Naive B cell (primary cell): ENCODE measurements at regions not wholly inside any gene's neighbourhood (a gene's known extent, or its start where the extent isn't known, plus 50 kb on each side); places are given as distances from the start of the nearest gene placed in this dataset.
"Not testable (repeated sequence)": the region's sequence is repeated elsewhere in the genome, so short reads cannot be mapped to it uniquely, and the experiment has no call there.

Source experiments
- ATAC-seq, 2 donors: fragments of 150-1000 bp; cut with Tn5 transposase; 2 replicates each; pipeline ENCODE4 v1.10.0; 2021; ENCODE audit warnings: low read depth in 2 of 2, mild to moderate bottlenecking in 2 of 2, moderate library complexity in 2 of 2
- DNase-seq: peaks from one replicate; pipeline ENCODE4 v3.0.0; 2022
- H3K27ac Mint-ChIP-seq, 6 donors: one replicate each; pipeline ENCODE4 v1.8.0; 2020 to 2022; ENCODE audit warnings: mild to moderate bottlenecking in 6 of 6, mixed read lengths in 6 of 6, moderate library complexity in 5 of 6, inconsistent platforms in 2 of 6
- H3K27me3 Mint-ChIP-seq, 3 donors: one replicate each; pipeline ENCODE4 v1.8.0; 2021 to 2022; ENCODE audit warnings: mixed read lengths in 3 of 3, mild to moderate bottlenecking in 1 of 3
- H3K36me3 Mint-ChIP-seq, 2 donors: one replicate each; pipeline ENCODE4 v1.8.0; 2020 to 2022; ENCODE audit warnings: mixed read lengths in 2 of 2, inconsistent platforms in 1 of 2, mild to moderate bottlenecking in 1 of 2
- H3K4me1 Mint-ChIP-seq, 3 donors: one replicate each; pipeline ENCODE4 v1.8.0; 2020 to 2022; ENCODE audit warnings: mixed read lengths in 3 of 3, inconsistent platforms in 1 of 3, mild to moderate bottlenecking in 1 of 3, moderate library complexity in 1 of 3
- H3K4me3 Mint-ChIP-seq, 8 donors: one replicate each; pipeline ENCODE4 v1.8.0; 2020 to 2022; ENCODE audit warnings: mild to moderate bottlenecking in 8 of 8, mixed read lengths in 8 of 8, moderate library complexity in 8 of 8, inconsistent platforms in 2 of 8
- H3K9me3 Mint-ChIP-seq, 7 donors: one replicate each; pipeline ENCODE4 v1.8.0; 2020 to 2022; ENCODE audit warnings: mixed read lengths in 7 of 7, mild to moderate bottlenecking in 5 of 7, inconsistent platforms in 2 of 7, moderate library complexity in 1 of 7

DNA sequence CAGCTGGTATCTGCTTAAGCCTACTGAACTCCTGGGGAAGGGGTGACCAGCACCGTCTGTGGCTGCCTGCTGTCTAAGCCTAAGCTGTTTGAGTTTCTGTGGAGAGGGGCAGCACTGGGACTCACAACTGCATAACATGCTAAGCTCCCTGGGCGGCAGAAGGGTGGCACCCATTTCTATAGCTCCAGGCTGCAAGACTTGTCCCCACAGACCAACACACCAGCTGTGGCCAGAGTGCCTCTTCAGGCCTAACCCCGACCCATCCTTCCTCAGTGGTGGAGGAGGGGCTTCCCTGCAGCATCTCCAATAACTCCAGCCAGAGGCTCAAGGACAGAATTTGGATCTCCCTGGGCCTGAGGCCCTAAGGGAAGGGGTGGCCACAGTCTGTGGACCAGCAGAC lies 464.1 kb downstream of the SEMA3D start:
- Mint-ChIP-seq H3K27me3 (no peaks in the 10 kb centered on the region), H3K9me3 (peaks cover 0 to 13% (median 3%) of the 10 kb centered on the region in 7 donors), H3K4me3 (no peak overlapping the region), H3K36me3 (no peaks in the 10 kb centered on the region), H3K4me1 (no peaks in the 10 kb centered on the region), H3K27ac (no peak overlapping the region)
- ATAC-seq: no peak
- no peak for DNase-seq

DNA sequence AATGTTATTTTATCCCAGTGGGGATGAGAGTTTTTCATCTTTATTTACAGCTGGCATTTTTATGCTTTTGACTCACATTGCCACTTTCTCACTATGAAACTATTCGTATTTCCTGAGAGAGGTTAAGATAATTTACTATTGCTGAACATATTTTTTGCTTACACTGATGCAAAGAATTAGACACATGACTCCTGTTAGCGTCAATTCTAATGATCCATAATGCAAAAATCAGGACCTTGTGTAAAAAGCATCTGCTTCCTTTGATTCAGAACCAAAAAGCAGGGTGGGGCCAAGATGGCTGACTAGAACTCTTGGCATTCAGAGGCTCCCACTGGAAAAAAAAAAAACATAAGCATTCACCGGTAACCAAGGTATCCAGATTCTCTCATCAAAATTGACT lies 464.8 kb downstream of the SEMA3D start:
- Mint-ChIP-seq H3K36me3 (no peaks in the 10 kb centered on the region), H3K9me3 (peaks cover 0 to 13% (median 3%) of the 10 kb centered on the region in 7 donors), H3K4me3 (no peak overlapping the region), H3K4me1 (no peaks in the 10 kb centered on the region), H3K27ac (no peak overlapping the region), H3K27me3 (no peaks in the 10 kb centered on the region)
- ATAC-seq (no peak), DNase-seq (no peak)

DNA sequence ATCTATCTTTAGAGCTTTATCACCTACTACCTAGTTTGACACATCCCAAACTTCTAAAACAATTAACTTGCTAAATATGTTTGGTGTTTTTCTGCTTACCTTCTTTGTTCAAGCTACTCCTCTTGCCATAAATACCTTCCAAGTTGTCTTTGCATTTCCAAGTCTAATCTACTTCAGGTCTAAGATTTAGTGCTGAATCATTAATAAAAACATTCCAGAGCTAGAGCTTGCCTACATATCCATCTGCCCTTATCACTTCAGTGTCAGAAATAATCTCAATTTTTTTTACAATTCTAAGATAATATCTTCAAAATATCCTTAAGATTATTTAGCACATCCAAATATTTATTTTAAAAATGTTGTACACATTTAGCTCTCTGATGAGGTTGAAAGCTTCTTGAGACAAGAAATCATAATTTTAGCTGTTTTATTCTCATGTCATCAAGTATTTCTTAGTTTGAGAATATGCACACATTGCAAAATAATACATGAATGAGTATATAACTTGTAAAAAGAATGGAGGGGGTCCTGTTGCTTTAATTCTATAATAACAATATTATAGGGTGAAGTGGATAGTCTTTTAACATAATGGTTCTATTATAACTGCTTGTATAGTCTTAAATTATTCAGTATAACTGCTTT lies 466.3 kb downstream of the SEMA3D start:
- no peaks in the 10 kb centered on the region for H3K4me1 Mint-ChIP-seq
- peaks cover 0 to 8% (median 0%) of the 10 kb centered on the region in 7 donors for H3K9me3 Mint-ChIP-seq
- no peak overlapping the region for H3K4me3 Mint-ChIP-seq
- ATAC-seq (no peak), DNase-seq (no peak)
- H3K27me3 Mint-ChIP-seq: no peaks in the 10 kb centered on the region
- no peak overlapping the region for H3K27ac Mint-ChIP-seq
- H3K36me3 Mint-ChIP-seq: no peaks in the 10 kb centered on the region

DNA sequence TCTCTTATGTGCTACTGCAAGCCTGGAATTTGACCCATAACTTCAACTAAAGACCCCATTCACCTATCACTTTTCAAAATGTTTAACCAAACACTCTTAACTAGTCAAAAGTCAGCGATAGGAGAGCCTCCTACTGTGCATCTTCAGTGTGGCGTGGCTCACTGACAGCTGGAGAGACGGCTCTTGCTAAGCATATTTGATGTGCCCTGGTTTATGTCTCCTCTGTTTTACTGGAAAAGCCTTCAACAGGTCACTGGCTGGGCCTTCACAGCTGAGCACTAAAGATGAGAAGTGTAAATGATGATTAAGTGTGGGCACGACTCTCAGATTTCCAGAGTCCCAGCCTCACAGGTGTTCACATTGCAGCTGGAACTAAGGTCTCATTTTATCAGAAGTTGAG lies 472.1 kb downstream of the SEMA3D start:
- H3K4me3 Mint-ChIP-seq: no peak overlapping the region
- ATAC-seq: no peak
- no peak overlapping the region for H3K27ac Mint-ChIP-seq
- H3K27me3 Mint-ChIP-seq: no peaks in the 10 kb centered on the region
- H3K9me3 Mint-ChIP-seq: peaks cover 0 to 4% (median 0%) of the 10 kb centered on the region in 7 donors
- DNase-seq: no peak
- no peaks in the 10 kb centered on the region for H3K4me1 Mint-ChIP-seq
- no peaks in the 10 kb centered on the region for H3K36me3 Mint-ChIP-seq

DNA sequence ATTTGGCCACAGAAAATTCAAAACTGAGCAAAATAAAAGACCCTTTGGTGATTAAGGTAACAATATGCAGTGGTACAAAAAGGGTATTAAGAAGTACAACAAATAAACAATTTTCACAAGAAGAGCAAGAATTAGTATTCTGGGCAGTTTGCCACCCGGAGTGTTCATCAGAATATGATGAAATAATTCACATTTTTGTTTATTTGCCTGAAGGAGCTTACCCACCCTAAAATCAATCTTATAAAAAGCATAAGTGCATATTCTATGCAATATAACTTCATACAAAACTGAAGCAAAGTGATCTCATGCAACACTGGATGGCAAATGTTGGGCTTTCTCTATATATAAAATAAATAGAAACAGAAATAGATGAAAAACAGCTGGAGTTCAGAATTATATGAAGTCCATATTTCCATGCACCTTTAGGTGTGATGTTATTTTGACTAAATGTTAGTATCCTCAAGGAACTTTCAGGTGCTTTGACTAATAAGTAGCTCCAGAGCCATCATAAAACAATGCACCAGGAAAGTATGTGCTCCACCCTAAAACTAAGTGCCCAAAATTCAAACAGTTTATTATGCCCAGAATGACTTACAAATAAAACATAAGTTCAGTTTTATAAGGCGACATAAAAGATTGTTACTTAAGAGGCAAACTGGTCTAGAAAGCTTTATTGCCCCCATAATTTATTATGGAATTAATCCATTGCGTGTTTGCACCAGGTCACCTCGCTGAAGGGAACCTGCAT lies 474.3 kb downstream of the SEMA3D start:
- peaks cover 0 to 4% (median 0%) of the 10 kb centered on the region in 7 donors for H3K9me3 Mint-ChIP-seq
- H3K27ac Mint-ChIP-seq: no peak overlapping the region
- ATAC-seq (no peak), DNase-seq (no peak)
- H3K36me3 Mint-ChIP-seq: no peaks in the 10 kb centered on the region
- no peaks in the 10 kb centered on the region for H3K27me3 Mint-ChIP-seq
- no peak overlapping the region for H3K4me3 Mint-ChIP-seq
- H3K4me1 Mint-ChIP-seq: no peaks in the 10 kb centered on the region

DNA sequence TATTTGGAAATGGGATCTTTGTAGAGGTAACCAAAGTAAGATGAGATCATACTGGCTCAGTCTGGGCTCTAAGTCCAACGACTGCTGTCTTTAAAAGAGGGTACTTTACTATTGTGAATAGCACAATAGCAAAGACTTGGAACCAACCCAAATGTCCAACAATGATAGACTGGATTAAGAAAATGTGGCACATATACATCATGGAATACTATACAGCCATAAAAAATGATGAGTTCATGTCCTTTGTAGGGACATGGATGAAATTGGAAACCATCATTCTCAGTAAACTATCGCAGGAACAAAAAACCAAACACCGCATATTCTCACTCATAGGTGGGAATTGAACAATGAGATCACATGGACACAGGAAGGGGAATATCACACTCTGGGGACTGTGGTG lies 476.3 kb downstream of the SEMA3D start:
- not testable (repeated sequence) for ATAC-seq, H3K9me3 Mint-ChIP-seq, H3K36me3 Mint-ChIP-seq, H3K4me1 Mint-ChIP-seq, H3K27ac Mint-ChIP-seq, H3K4me3 Mint-ChIP-seq, DNase-seq, H3K27me3 Mint-ChIP-seq

DNA sequence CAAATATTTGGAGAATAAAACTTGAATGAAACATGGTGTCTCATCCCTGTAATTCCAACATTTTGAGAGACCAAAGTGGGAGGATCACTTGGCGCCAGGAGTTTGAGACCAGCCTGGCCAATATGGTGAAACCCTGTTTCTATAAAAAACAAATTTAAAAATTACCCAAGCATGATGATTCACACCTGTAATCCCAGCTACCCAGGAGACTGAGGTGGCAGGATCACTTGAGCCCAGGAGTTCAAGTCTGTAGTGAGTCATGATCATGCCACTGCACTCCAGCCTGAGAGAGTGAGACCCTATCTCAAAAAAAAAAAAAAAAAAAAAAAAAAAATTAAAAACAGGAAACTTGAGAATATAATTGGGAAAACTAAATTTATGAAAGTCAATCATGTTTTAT lies 481.1 kb downstream of the SEMA3D start:
- no peaks in the 10 kb centered on the region for H3K36me3 Mint-ChIP-seq
- H3K4me1 Mint-ChIP-seq: no peaks in the 10 kb centered on the region
- no peaks in the 10 kb centered on the region for H3K27me3 Mint-ChIP-seq
- no peak overlapping the region for H3K4me3 Mint-ChIP-seq
- ATAC-seq (no peak), DNase-seq (no peak)
- H3K27ac Mint-ChIP-seq: no peak overlapping the region
- peaks cover 0 to 2% (median 0%) of the 10 kb centered on the region in 7 donors for H3K9me3 Mint-ChIP-seq

- H3K4me3 Mint-ChIP-seq: no peak overlapping the region
- no peaks in the 10 kb centered on the region for H3K4me1 Mint-ChIP-seq
- H3K9me3 Mint-ChIP-seq: peaks cover 0 to 2% (median 0%) of the 10 kb centered on the region in 7 donors
- peak overlapping the region in 1 of 6 donors; percentile 14 for H3K27ac Mint-ChIP-seq
- ATAC-seq (no peak), DNase-seq (no peak)
- no peaks in the 10 kb centered on the region for H3K27me3 Mint-ChIP-seq
- no peaks in the 10 kb centered on the region for H3K36me3 Mint-ChIP-seq
Observed at GRCh38 chr7:84705079-84705478, 481.8 kb downstream of the SEMA3D start.

DNA sequence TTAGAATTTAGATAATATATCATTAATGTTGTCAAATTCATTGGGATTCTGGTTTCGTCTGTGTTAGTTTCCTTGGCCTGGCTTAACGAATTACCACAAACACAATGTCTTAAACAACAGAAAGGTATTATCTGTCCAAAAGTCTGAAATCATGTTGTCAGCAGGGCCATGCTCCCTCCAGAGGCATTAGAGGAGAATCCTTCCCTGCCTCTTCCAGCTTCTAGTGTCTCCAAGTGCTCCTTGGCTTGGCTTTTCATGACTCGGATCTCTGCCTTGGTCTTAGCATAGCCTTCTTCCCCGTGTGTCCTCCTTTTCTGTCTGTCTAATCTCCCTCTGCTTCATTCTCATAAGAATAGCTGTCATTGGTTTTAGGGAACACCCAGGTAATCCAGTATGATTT lies 482.5 kb downstream of the SEMA3D start:
- Mint-ChIP-seq H3K27me3 (no peaks in the 10 kb centered on the region), H3K36me3 (no peaks in the 10 kb centered on the region), H3K27ac (no peak overlapping the region), H3K4me3 (no peak overlapping the region), H3K4me1 (no peaks in the 10 kb centered on the region), H3K9me3 (peaks cover 0 to 2% (median 0%) of the 10 kb centered on the region in 7 donors)
- ATAC-seq (no peak), DNase-seq (no peak)

GRCh38 chr7:84701524-84702306 lies 485.1 kb downstream of the SEMA3D start:
- Mint-ChIP-seq H3K4me3 (peak overlapping the region in 1 of 8 donors; percentile 5), H3K4me1 (no peaks in the 10 kb centered on the region), H3K9me3 (peaks cover 0 to 2% (median 0%) of the 10 kb centered on the region in 7 donors), H3K36me3 (no peaks in the 10 kb centered on the region), H3K27me3 (no peaks in the 10 kb centered on the region), H3K27ac (no peak overlapping the region)
- DNase-seq (no peak), ATAC-seq (no peak)

GRCh38 chr7:84700563-84701370 lies 486.1 kb downstream of the SEMA3D start:
- Mint-ChIP-seq H3K4me3 (no peak overlapping the region), H3K27ac (no peak overlapping the region), H3K9me3 (peaks cover 0 to 2% (median 0%) of the 10 kb centered on the region in 7 donors), H3K4me1 (no peaks in the 10 kb centered on the region), H3K36me3 (no peaks in the 10 kb centered on the region), H3K27me3 (no peaks in the 10 kb centered on the region)
- ATAC-seq (no peak), DNase-seq (no peak)

DNA sequence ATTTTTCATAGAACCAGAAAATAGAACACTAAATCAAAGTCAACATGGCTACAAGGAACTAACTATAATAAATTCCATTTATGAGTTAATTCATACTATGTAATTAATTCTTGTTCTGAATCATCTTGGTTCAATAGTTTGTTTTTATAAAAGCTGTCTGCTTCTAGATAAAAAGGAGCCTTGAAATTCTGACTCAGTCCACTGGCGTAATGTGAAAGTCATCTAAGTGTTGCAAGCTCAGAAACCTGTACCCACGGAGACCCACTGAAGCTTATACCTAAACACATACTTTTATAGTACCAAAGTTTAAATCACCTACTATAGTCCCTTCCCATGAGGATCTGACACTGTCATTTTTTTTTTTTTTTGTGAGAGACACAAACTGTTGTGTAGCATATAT lies 489.4 kb downstream of the SEMA3D start:
- ATAC-seq (no peak), DNase-seq (no peak)
- Mint-ChIP-seq H3K9me3 (peaks cover 0 to 4% (median 0%) of the 10 kb centered on the region in 7 donors), H3K36me3 (no peaks in the 10 kb centered on the region), H3K4me1 (no peaks in the 10 kb centered on the region), H3K27me3 (no peaks in the 10 kb centered on the region), H3K4me3 (no peak overlapping the region), H3K27ac (peak overlapping the region in 1 of 6 donors; percentile 2)

DNA sequence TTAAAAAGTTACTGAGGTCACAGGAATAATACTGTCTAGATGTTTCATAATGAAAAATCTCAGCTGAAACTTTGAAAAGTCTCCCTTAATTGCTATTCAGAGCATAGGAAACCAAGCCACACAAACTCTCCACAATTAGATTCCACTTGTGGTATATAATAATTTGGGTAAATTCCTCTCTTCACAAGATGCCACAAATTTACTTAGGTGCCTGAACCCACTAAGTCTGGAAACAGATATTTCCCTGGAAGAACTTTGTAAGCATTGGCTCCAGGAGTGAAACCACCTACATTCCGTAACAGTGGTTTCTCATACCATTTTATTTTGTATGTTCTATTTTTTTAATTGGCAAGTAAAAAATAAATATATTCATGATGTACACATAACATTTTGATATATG lies 493.4 kb downstream of the SEMA3D start:
- Mint-ChIP-seq H3K4me3 (no peak overlapping the region), H3K36me3 (no peaks in the 10 kb centered on the region), H3K4me1 (no peaks in the 10 kb centered on the region), H3K27me3 (no peaks in the 10 kb centered on the region), H3K27ac (no peak overlapping the region), H3K9me3 (peaks cover 0 to 7% (median 0%) of the 10 kb centered on the region in 7 donors)
- no peak for DNase-seq
- no peak for ATAC-seq
